Keratinocyte (primary cell): ENCODE measurements at regions not wholly inside any gene's neighbourhood (a gene's known extent, or its start where the extent isn't known, plus 50 kb on each side); places are given as distances from the start of the nearest gene placed in this dataset.

Experiments used
- DNase-seq: peaks from one replicate; pipeline ENCODE4 v3.0.0-alpha.2; 2011; ENCODE audit warnings: low read depth, missing footprints, low spot score
- FAIRE-seq: peaks from 2 replicates; lab custom pipeline; 2011; peaks lifted over from hg19 to GRCh38; lab: Jason Lieb, UNC
- H2AFZ ChIP-seq: 2 replicates; pipeline ENCODE4 v1.6.0; 2012; ENCODE audit warnings: low read length, control low read depth, inconsistent platforms; ENCODE audit not compliant: control insufficient read depth
- H3K27ac ChIP-seq: 2 replicates; pipeline ENCODE4 v1.5.1; 2011; ENCODE audit warnings: low read length; ENCODE audit not compliant: control insufficient read depth, insufficient read depth
- H3K27me3 ChIP-seq: 3 replicates; pipeline ENCODE4 v1.6.0; 2011; ENCODE audit warnings: low read length; ENCODE audit not compliant: control insufficient read depth, insufficient read depth; ENCODE audit errors: extremely low read depth
- H3K36me3 ChIP-seq, 2 experiments: 2 replicates in 1 of 2; 3 replicates in 1 of 2; pipeline ENCODE4 v1.5.1; 2011; ENCODE audit warnings: low read length in 2 of 2, mild to moderate bottlenecking in 1 of 2; ENCODE audit not compliant: control insufficient read depth in 2 of 2, insufficient read depth in 2 of 2; ENCODE audit errors: extremely low read depth in 1 of 2
- H3K4me1 ChIP-seq: 3 replicates; pipeline ENCODE4 v1.5.1; 2011; ENCODE audit warnings: low read length; ENCODE audit not compliant: control insufficient read depth, insufficient read depth; ENCODE audit errors: extremely low read depth
- H3K4me2 ChIP-seq: 3 replicates; pipeline ENCODE4 v1.6.0; 2011; ENCODE audit warnings: low read depth, low read length; ENCODE audit not compliant: control insufficient read depth, insufficient read depth; ENCODE audit errors: extremely low read depth
- H3K4me3 ChIP-seq, 3 experiments: fragments of 200-600 bp in 1 of 3; sonication (generic) in 1 of 3; 2 replicates in 2 of 3; 3 replicates in 1 of 3; pipeline ENCODE4 v1.5.1; 2011 to 2016; ENCODE audit warnings: low read length in 3 of 3, mild to moderate bottlenecking in 3 of 3, control low read depth in 2 of 3, inconsistent platforms in 1 of 3, low read depth in 1 of 3, mixed read lengths in 1 of 3, mixed run types in 1 of 3, moderate library complexity in 1 of 3; ENCODE audit not compliant: control insufficient read depth in 2 of 3, insufficient read depth in 2 of 3; ENCODE audit errors: extremely low read depth in 1 of 3
- H3K79me2 ChIP-seq: 2 replicates; pipeline ENCODE4 v1.6.0; 2012; ENCODE audit warnings: low read length; ENCODE audit not compliant: control insufficient read depth, insufficient read depth
- H3K9ac ChIP-seq: 3 replicates; pipeline ENCODE4 v1.6.0; 2011; ENCODE audit warnings: low read length; ENCODE audit not compliant: control insufficient read depth, insufficient read depth; ENCODE audit errors: extremely low read depth
- H3K9me1 ChIP-seq: 3 replicates; pipeline ENCODE4 v1.6.0; 2011; ENCODE audit warnings: low read length; ENCODE audit not compliant: control insufficient read depth, insufficient read depth; ENCODE audit errors: extremely low read depth
- H3K9me3 ChIP-seq: 2 replicates; pipeline ENCODE4 v1.5.1; 2012; ENCODE audit warnings: low read depth, low read length; ENCODE audit not compliant: control insufficient read depth
- H4K20me1 ChIP-seq: 3 replicates; pipeline ENCODE4 v1.6.0; 2011; ENCODE audit warnings: low read length; ENCODE audit not compliant: control insufficient read depth, insufficient read depth; ENCODE audit errors: extremely low read depth
- CTCF ChIP-seq, 3 experiments: IDR thresholded peaks in 1 of 3; conservative IDR thresholded peaks in 1 of 3; optimal IDR thresholded peaks in 1 of 3; 2 replicates in 2 of 3; 3 replicates in 1 of 3; pipeline versions ENCODE3 to v1.5.1; 2011; ENCODE audit warnings: low read length in 3 of 3, mild to moderate bottlenecking in 3 of 3, moderate library complexity in 2 of 3, control low read depth in 1 of 3, inconsistent platforms in 1 of 3; ENCODE audit not compliant: insufficient read depth in 2 of 3; ENCODE audit errors: extremely low read depth in 1 of 3
- EZH2 ChIP-seq: IDR thresholded peaks from one replicate; pipeline ENCODE4 v1.6.1; 2012; ENCODE audit warnings: inconsistent platforms, mild to moderate bottlenecking, low read length, moderate library complexity
- dilution Hi-C: fragments of 300-500 bp; cut with MboI; formaldehyde crosslinking; loops from one replicate; pipeline ENCODE4 v1.7.0; 2020; ENCODE audit warnings: low sequenced_read_pairs; ENCODE audit not compliant: extremely low pct_ligation_motif_present

- Histone ChIP-seq H2AFZ (no peak overlapping the region), H3K4me2 (no peak overlapping the region), H3K9ac (no peak overlapping the region), H3K27me3 (no peaks in the 10 kb centered on the region), H3K36me3 (no peaks in the 10 kb centered on the region), H3K79me2 (no peaks in the 10 kb centered on the region), H4K20me1 (no peaks in the 10 kb centered on the region), H3K9me1 (no peaks in the 10 kb centered on the region), H3K9me3 (no peaks in the 10 kb centered on the region), H3K4me3 (no peak overlapping the region), H3K27ac (no peak overlapping the region), H3K4me1 (no peaks in the 10 kb centered on the region)
- dilution Hi-C loops: no loop called here
- DNase-seq (no peak), FAIRE-seq (no peak)
- TF ChIP-seq CTCF (optimal IDR thresholded peaks at IDR 0.05 in 1 of 3, IDR thresholded peaks at IDR 0.05 in 1 of 3, conservative IDR thresholded peaks at IDR 0.05 in 1 of 3; ENCODE audit: extremely low read depth in 1 of 3, insufficient read depth in 2 of 3, low read length in 3 of 3) (no peak), EZH2 (no peak)
Observed at GRCh38 chr16:11440657-11441012, 95.4 kb downstream of the RMI2 start.

GRCh38 chr16:11445486-11445885 lies 100.2 kb downstream of the RMI2 start:
- Histone ChIP-seq H3K9me1 (no peaks in the 10 kb centered on the region), H3K27ac (no peak overlapping the region), H3K9ac (no peak overlapping the region), H2AFZ (no peak overlapping the region), H4K20me1 (no peaks in the 10 kb centered on the region), H3K4me2 (no peak overlapping the region), H3K9me3 (no peaks in the 10 kb centered on the region), H3K36me3 (no peaks in the 10 kb centered on the region), H3K79me2 (no peaks in the 10 kb centered on the region), H3K4me1 (no peaks in the 10 kb centered on the region), H3K4me3 (no peak overlapping the region), H3K27me3 (no peaks in the 10 kb centered on the region)
- TF ChIP-seq EZH2: no peak
- TF ChIP-seq CTCF (optimal IDR thresholded peaks at IDR 0.05 in 1 of 3, IDR thresholded peaks at IDR 0.05 in 1 of 3, conservative IDR thresholded peaks at IDR 0.05 in 1 of 3; ENCODE audit: extremely low read depth in 1 of 3, insufficient read depth in 2 of 3, low read length in 3 of 3): no peak
- dilution Hi-C loops: no loop called here
- DNase-seq (no peak), FAIRE-seq (no peak)
